Esophagus squamous epithelium (tissue), 4 donors: ENCODE measurements at regions not wholly inside any gene's neighbourhood (a gene's known extent, or its start where the extent isn't known, plus 50 kb on each side); places are given as distances from the start of the nearest gene placed in this dataset.

Experiments
- POLR2A ChIP-seq, 4 donors: fragments of 450-650 bp; IDR thresholded peaks; one replicate each; pipeline ENCODE4 v1.6.1; 2017; ENCODE audit warnings: antibody characterized with exemption in 4 of 4, mild to moderate bottlenecking in 4 of 4, moderate library complexity in 3 of 4
- TF ChIP-seq, protein P1 (sequence below), 6 experiments: fragments of 450-650 bp in 4 of 6; fragments of 200-600 bp in 2 of 6; sonication (generic) in 2 of 6; IDR thresholded peaks; one replicate each; pipeline ENCODE4 v1.5.1; 2016 to 2019; ENCODE audit warnings: antibody characterized with exemption in 6 of 6, mild to moderate bottlenecking in 4 of 6, moderate library complexity in 4 of 6

GRCh38 chr4:185958094-185958747 lies 110.7 kb upstream of the TLR3 start:
- TF ChIP-seq, protein P1, sequence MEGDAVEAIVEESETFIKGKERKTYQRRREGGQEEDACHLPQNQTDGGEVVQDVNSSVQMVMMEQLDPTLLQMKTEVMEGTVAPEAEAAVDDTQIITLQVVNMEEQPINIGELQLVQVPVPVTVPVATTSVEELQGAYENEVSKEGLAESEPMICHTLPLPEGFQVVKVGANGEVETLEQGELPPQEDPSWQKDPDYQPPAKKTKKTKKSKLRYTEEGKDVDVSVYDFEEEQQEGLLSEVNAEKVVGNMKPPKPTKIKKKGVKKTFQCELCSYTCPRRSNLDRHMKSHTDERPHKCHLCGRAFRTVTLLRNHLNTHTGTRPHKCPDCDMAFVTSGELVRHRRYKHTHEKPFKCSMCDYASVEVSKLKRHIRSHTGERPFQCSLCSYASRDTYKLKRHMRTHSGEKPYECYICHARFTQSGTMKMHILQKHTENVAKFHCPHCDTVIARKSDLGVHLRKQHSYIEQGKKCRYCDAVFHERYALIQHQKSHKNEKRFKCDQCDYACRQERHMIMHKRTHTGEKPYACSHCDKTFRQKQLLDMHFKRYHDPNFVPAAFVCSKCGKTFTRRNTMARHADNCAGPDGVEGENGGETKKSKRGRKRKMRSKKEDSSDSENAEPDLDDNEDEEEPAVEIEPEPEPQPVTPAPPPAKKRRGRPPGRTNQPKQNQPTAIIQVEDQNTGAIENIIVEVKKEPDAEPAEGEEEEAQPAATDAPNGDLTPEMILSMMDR (IDR thresholded peaks at IDR 0.05): no peak
- TF ChIP-seq POLR2A (IDR thresholded peaks at IDR 0.05): no peak
